Retinal pigment epithelial cell (primary cell): ENCODE measurements at regions not wholly inside any gene's neighbourhood (a gene's known extent, or its start where the extent isn't known, plus 50 kb on each side); places are given as distances from the start of the nearest gene placed in this dataset.

ENCODE experiments used
- DNase-seq: peaks from one replicate; pipeline ENCODE4 v3.0.0-alpha.2; 2010; ENCODE audit warnings: low read depth
- H3K4me3 ChIP-seq: 2 replicates; pipeline ENCODE4 v1.5.1; 2011; ENCODE audit warnings: mild to moderate bottlenecking, low read length, control low read depth, moderate library complexity
- CTCF ChIP-seq: conservative IDR thresholded peaks from 2 replicates; pipeline ENCODE4 v1.5.1; 2011; ENCODE audit warnings: low read depth, low read length, control low read depth, inconsistent platforms

- no peak for DNase-seq
- H3K4me3 ChIP-seq, result no peak overlapping the region
- TF ChIP-seq CTCF, result no peak
Observed at GRCh38 chr1:56331207-56331891, 248.0 kb downstream of the PLPP3 start.

- no peak for DNase-seq
- TF ChIP-seq CTCF, result no peak
- no peak overlapping the region for H3K4me3 ChIP-seq
Observed at GRCh38 chr1:56330391-56331026, 248.9 kb downstream of the PLPP3 start.

- TF ChIP-seq CTCF, result no peak
- DNase-seq, result no peak
- no peak overlapping the region for H3K4me3 ChIP-seq
Observed at GRCh38 chr1:56329970-56330369, 249.4 kb downstream of the PLPP3 start.

- DNase-seq, result no peak
- no peak for TF ChIP-seq CTCF
Observed at GRCh38 chr1:56327195-56327594, 252.2 kb downstream of the PLPP3 start.

GRCh38 chr1:56326056-56326455 is 253.3 kb downstream of the PLPP3 start:
- no peak for TF ChIP-seq CTCF
- no peak for DNase-seq
- no peak overlapping the region for H3K4me3 ChIP-seq

More at GRCh38 chr1:56327195-56327594, 252.2 kb downstream of the PLPP3 start:
- H3K4me3 ChIP-seq, result no peak overlapping the region

GRCh38 chr1:56324504-56324903 is 254.9 kb downstream of the PLPP3 start:
- no peak overlapping the region for H3K4me3 ChIP-seq
- no peak for DNase-seq
- no peak for TF ChIP-seq CTCF

GRCh38 chr1:56322211-56322610 is 257.2 kb downstream of the PLPP3 start:
- DNase-seq, result no peak
- no peak for TF ChIP-seq CTCF
- no peak overlapping the region for H3K4me3 ChIP-seq
